GM19324 (cell line): ENCODE measurements at regions not wholly inside any gene's neighbourhood (a gene's known extent, or its start where the extent isn't known, plus 50 kb on each side); places are given as distances from the start of the nearest gene placed in this dataset.
"Not testable (repeated sequence)": the region's sequence is repeated elsewhere in the genome, so short reads cannot be mapped to it uniquely, and the experiment has no call there.

Experiments
- ATAC-seq: cut with Tn5 transposase; IDR thresholded peaks from one replicate; pipeline ENCODE4 v1.9.1; 2021; ENCODE audit warnings: mild to moderate bottlenecking, moderate library complexity; ENCODE audit not compliant: unreplicated experiment, low FRiP score

DNA sequence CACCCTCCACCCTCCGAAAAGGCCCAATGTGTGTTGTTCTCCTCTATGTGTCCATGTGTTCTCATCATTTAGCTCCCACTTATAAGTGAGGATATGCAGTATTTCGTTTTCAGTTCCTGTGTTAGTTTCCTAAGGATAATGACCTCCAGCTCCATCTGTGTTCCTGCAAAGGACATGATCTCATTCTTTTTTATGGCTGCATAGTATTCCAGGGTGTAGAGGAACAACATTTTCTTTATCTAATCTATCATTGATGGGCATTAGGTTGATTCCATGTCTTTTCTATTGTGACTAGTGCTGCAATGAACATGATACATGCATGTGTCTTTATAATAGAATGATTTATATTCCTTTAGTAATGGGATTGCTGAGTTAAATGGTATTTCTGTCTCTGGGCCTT lies 211.3 kb downstream of the HSD17B3 start:
- ATAC-seq = not testable (repeated sequence)

DNA sequence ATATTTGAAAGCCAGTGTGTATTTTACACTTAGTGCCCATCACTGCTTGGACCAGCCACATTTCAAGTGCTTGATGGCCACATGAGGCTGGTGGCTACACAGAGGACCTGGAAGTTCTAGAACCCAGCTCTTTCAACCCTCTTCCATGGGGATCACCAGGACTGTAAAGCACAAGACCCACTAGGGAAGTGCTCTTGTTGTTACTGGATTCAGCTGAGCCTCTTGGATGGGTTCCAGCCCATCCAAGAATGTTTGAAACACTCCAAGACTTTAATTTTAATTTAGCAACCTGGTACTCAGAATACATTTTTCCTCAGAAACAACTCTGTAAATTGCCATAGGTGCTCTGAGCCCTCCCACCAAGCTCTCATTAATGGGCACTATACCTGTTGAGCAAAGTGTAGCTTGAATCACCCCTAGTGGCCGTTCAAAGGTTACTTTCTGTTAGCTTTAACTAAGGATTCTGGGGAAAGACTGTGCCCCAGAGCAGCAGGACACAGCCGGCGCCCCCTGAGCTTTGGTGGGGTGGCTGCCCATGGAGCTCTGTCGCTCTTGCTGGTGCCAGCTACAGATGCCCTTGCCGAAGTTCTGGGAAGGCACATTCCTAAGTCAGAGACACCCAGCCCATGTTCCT lies 212.4 kb downstream of the HSD17B3 start:
- ATAC-seq = no peak

DNA sequence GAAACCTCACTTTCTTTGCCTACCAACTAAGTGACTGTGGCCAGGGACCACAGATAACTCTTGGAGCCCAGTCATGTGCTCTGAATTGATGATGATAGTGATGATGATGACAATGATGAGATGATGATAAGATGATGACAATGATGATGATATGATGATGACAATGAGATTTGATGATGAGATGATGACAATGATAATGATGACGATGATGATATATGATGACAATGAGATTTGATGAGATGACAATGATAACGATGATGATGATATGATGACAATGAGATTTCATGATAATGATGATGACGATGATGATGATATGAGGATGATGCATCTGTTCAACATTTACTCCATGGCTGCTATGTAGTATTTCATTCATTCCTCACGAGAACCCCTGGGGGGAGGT lies 213.0 kb downstream of the ERCC6L2 start:
- no peak for ATAC-seq

DNA sequence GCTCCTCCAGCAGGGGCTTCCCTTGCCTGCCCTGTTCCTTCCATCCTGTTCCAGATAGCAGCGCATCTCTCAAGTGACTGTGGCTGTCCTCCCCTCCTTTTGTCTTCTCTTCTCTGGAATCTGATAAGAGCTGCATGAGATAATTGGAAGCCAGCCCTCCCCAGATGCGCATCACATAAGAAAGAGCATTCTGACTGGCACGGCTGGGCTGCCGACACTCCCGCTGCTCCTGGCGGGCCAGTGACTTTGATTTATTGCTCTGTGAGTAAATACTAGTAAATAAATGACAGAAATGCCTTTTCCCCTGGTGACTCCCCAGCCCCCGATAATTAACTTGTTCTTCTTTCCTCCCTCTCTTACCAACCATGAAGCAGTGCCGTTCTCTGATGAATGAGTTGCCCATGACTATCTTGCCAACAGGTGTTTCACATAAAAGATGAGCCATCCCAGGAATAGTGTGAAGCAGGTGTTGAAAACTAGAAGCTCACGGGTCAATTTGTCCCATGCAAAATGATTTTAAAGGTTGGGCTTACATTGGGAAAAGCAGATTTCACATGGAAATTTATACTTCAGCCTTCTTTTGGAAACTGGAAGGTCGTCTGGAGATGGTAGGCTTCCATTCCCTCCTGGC lies 212.3 kb downstream of the ERCC6L2 start:
- no peak for ATAC-seq

DNA sequence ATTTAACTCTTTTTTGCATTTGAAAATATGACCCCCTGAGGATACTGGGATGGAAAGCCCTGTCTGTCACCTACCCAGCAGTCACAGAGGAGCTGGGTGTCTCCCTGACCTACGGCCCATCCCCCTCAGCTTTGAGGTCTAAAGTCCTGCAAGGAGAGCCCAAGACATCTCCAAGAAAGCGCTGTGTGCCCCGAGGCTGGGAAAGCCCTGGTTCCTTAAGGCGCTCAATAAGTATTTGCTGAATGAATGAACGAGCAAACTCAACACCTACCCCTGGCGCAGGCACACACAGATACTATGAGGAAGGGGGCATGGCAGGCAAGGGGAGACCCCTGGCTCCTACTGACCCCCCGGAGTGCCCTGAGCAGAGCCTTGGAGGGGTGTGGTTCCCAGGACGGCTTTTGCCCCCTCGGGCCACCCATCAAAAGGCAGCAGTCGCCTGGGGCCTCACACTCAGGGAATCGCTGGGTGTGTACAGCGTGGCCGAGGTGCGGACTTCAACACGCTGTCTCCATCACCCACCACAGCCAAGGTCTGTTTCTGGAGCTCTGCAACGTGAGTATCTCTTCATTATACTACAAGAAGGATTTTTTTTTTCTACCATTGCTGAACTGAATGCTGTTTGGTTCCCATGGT lies 211.6 kb downstream of the ERCC6L2 start:
- no peak for ATAC-seq

DNA sequence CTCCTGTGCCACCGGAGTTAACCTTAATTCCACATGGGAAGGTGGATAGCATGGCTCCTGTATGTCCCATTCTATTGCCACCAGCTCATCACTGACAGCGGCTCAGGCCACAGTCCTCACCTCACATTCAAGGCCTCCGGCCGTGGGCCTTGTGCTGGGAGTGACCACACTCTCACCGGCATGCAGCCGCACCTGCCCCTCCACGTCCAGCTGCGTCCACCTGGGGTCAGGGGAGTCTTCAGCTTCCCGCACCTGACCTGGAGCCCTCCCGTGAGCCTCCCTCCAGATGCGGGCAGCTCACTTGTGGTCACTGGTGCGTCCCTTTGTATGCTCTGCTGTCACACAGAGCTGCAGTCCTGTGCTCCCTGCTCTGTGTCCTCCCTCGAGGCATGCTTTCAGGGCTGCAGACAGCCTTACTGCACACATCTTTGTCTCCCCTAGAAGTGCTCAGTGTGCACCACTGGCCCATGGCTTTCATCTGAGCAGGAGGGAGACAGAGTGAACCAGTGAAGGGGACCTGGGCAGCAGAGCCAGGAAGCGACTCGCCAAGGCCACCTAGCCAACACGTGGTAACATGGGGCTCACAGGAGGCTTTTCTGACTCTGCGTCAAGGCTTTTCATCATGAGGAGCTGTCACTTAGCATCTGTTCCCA lies 210.1 kb downstream of the ERCC6L2 start:
- ATAC-seq = no peak

DNA sequence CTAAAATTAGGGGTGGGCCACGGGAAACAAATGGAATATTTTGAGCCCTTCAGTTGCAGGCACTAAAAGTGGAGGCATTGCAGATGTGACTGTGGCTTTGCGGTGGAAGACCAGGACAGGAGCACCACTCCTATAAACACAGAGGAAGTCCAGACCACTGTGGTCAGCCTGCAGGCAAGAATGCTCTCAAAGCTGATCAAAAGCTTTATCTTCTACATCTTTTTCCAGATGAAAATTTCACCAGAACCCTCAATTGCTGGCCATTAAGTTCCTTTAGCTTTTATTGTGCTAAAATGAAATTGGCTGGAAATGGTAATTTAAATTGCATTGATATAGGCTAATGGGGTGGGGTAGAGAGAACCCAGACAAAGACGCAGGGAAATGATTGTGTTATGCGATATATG lies 208.8 kb downstream of the ERCC6L2 start:
- ATAC-seq = no peak

DNA sequence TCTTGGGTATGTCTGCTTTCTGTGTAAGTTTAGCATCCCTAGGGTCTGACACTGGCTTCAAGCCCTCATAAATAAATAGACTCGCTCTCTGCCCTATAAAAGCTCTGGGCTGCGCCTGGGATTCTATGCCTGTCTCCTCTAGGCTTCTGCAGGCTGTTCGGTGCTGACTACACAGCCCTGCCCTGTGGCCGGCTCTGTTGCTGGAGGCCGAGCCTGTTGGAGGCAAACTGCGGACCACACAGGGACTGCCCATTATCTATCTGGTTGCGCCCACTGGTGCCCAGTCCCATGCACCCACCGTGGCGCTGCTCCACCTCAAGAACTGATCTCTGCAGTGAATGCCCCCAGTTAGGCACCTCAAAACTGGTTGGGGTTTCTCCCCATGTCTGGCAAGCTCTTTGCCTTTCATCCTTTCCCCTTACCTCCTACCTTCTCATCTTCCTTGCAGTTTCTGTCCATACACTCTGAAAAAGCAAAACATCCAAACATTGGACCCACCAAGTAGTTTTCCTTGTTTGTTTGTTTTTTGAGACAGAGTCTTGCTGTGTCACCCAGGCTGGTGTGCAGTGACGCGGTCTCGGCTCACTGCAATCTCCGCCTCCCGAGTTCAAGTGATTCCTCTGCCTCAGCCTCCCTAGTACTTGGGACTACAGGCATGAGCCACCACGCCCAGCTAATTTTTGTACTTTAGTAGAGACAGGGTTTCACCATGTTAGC lies 207.2 kb downstream of the ERCC6L2 start:
- ATAC-seq = no peak

DNA sequence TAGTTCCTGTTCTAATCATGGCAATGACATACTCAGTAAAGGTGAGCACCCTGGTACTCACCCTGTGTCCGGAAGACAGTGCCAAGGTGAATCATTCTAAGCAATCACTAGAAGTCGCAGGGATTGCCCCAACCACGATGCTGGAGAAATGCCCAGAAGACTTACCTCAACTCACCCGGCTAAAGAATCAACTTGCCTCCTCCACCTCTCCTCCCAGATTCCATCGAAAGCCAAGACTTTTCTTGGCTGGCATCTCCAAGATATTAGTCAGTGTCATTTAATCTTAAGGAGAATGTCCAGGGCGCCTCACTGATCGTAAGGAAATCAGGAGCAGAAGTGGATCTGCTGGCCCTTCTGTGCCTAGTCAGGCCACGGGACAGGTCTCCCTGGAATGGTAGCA lies 204.9 kb downstream of the ERCC6L2 start:
- no peak for ATAC-seq

DNA sequence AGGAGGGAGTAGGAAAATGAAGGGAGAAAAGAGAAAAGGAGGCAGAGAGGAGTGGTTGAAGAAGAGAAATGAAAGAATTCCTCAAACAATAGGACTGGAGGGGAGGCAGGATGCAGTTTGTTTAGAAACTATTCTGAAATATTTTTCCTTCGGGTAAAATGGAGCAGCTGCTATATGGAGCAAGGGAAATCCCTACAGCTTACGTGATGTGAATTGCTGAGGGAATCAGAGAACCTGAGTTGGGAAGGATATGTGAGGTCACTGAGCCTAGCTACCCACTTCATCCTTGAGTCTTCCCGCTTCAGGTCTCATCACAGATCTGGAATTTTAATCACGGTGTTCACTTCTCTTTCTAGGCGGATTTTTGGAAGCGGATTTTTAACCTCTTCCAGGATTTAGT lies 204.3 kb downstream of the ERCC6L2 start:
- ATAC-seq = no peak

DNA sequence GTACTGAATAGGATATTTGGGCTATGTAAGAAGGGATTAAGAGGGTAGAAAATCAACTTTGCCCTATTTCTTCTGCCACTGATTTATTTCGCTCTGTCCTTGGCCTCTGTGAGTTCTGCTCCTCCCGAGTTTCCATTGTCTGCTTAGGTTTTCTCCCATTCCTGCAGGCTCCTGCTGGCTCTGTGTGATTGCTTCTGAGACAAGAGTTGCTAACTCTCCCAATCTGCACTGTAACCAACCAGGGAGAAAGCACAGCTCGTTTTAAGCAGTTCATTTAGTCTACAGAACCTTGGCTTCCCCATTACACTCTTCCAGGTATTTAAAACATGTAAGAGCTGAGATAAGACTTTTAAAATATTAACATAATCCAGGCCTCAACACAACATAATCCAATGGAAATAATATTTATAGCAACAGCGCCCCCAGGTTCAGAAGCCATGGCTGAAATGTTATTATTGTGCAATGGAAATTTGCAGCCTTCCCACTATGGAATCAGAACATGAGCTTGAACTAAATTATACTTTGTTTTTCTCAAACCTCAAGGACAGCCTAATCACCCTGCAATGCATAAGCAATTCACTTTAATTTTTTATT lies 203.5 kb downstream of the ERCC6L2 start:
- ATAC-seq = no peak

DNA sequence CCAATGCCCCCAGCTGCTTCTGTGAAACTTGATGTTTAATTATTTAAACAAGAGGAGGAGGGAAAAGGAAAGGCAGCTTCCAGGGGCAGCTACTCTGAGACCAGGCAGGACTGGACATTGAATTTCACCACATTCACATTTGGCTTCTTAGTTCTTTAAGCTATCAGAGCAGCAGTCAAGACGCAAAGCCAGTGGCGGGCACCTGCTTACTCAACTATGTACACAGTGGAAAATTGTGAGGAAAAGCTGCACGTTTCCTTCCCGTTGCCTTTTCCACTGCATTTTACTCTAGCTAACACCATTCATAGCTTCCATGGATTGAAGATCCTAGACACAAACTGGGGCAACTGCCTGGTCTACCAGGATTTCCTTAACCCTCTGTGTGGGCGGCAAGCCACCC lies 200.3 kb downstream of the ERCC6L2 start:
- no peak for ATAC-seq

DNA sequence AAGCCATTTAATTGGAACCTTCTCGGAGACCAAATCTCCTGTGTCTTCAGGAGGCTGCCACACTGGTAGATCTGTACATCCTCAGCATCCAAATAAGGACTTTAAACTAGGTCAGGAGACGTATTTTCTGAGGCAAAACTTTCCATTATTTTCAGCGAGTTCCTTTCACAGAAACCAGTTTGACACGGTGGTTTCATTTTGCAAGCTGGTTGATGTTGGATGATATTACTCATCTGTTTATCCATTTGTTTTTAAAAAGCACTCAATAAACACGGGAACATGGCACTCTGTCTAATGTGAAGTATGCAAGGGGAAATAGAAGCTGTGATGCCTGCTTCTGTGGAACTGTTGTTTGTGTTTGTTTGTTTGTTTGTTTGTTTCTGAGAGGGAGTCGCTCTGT lies 199.6 kb downstream of the ERCC6L2 start:
- no peak for ATAC-seq

DNA sequence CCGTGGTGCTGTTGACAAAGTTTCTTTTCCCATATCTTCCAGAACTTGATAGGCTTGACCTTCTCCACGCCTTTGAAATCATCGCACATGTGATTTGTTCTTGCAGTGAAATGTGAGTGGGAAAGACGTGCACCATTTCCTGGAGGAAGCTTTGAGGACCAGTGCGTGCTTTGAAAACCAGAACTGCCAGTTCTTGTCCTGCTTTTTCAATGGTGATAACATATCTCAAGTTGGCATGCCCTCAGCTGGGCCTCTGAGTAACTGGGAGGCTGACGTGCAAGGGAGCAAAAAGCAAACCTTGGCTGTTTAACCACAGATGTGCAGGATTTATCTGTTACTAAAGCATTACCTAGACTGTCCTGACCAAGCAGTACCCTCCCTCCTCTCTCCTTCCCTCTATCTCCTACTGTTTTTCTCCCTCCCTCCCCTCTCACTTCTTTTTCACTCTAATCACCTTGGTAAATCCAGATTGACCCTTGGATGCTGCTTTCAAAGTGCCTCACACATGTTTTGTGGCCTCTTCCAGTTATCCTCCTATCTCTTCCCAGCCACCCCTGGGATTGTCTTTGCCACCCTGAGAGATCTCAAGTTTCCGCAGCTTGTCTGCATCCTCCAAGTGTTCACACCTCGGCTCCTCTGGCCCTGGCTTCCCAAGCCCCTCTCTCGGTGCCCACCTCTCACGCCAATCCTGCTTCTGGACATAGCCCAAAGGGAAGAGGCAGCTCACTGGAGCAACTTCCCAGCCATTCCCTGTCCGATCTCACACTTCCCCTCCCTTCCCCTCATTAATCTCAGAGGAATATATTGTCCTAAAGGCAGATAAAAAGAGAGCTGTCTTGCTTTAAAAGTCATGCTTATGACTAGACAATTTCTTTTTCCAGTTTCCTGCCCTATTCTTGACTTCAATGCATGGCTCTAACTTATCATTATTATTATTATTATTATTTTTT lies 198.3 kb downstream of the ERCC6L2 start:
- ATAC-seq = no peak

DNA sequence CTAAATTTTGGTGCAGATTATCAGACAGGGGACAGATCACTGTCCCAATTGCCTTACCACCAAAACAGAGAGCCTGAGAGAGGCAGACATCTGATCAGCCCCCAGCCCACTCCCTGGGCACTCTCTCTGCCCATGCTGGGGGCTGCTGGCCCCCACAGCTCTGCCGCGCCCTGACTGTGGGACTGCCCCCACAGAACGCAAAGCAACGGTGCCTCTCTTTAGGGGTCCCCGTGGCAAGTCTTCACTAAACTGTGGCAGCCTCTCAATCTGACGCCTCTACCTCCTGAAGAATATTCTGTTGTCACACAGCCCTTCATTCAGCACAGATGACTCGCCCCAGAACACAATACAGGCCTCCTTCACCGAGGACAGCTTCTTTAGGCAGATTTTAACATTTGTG lies 197.4 kb downstream of the ERCC6L2 start:
- no peak for ATAC-seq

DNA sequence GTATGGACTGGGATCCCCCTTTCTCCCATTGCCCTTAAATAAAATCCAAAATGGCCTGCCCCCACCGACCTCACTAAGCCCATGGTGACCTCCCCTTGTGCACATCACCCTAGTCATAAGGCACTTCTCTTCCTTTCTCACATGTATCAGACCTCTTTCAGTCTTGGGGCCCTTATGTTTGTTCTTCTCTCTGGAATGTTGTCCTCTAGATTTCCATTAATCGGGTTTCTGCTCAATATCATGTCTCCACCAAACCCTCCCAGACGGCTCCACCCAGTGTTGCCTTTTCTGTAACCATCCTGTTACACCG lies 196.3 kb downstream of the ERCC6L2 start:
- ATAC-seq = no peak

DNA sequence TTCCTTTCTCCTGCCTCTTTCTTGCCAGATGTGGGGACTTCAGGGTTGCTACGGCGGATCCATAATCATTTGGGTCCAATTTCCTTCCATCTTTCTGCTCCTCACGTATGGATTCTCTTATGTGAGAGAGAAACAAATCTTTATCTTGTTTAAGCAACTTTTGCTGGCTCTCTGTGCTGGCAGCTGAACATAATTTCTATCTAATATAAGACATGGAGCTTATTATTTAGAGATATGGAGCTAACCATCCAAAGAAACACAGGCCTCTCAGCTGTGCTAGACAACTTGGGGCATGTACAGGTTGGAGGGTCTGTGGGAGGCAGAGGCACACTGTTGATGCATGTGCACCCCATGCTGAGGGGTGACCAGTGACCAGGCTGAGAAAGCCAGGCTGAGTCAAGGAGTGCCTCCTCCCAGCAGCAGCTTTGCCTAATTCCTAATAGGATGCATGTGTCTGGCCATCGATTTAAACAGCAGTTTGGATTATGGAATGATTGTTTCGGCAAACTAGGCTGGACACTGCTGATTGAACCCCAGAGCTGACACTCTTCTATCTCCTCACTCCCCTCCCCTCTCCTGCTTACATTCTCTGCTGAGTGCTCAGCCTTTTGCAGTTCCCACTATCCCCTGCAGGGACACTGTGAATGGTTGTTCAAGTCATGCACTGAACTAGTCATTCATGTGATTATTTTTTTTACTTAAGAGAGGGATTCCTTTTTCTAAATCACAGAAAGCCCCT lies 195.8 kb downstream of the ERCC6L2 start:
- ATAC-seq = no peak

DNA sequence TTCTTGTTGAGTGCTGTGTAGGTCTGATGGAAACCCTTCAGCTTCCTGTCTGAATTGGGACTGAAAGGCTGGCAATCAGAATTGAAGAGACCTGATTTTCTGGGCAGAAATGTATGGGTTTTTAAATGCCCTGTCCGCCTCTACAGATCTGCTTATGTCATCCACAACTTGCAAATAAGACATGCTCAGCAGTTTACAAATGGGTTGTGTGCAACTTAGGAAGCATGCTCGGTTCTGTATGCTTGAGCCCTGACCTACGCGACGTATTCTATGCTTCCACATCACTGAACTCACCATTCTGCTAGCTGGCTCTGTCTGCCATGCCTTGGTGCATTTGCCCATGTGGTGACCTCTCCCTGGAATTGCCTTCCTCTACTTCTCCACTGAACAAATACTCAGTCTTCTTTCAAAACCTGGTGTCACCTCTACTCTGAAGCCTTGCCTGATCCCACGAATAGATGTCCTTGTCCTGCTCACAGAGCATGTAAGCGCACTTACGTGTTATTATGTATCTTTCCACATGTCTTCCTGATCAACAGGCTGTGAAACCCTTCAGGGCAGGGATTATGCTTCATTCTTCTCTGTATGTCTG lies 194.2 kb downstream of the ERCC6L2 start:
- ATAC-seq = no peak

DNA sequence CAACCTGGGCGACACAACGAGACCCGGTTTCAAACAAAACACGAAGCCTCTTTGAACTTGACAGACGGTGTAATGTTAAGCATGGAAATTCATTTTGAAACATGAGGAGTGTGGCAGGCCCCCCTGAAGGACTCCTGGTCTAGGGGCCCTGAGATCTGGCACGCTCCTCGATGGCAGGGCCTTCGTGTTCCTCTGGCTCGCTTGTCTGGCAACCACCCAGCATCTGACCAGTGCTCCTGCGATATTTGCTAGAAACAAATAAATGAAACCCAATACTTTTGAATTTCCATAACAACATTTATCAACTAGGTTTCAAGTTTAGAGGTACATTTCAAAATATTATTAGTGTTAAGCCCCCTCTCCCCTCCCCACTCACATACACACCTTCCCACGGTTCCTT lies 193.0 kb downstream of the ERCC6L2 start:
- ATAC-seq = no peak
